A673 (cell line): ENCODE measurements at regions not wholly inside any gene's neighbourhood (a gene's known extent, or its start where the extent isn't known, plus 50 kb on each side); places are given as distances from the start of the nearest gene placed in this dataset.

ENCODE experiments used
- BruUV-seq: library from RNA; stranded (reverse); fragments of 400-500 nt; replicated peaks from 2 replicates; lab custom pipeline; 2021; lab: Mats Ljungman, UMichigan
- CTCF ChIA-PET: fragments of 300-600 bp; sonication (Branson Sonifier 250); formaldehyde crosslinking; loops from one replicate; lab custom pipeline; 2022; ENCODE audit warnings: antibody characterized with exemption; lab: Charles Lee
- POLR2A ChIA-PET: fragments of 300-600 bp; sonication (Branson Sonifier 250); formaldehyde crosslinking; loops from one replicate; lab custom pipeline; 2022; ENCODE audit warnings: antibody characterized with exemption; ENCODE audit not compliant: low non-redundant PET; lab: Charles Lee
- DNase-seq: peaks from one replicate; pipeline ENCODE4 v3.0.0-alpha.2; 2015; ENCODE audit warnings: low spot score
- H3K27ac ChIP-seq: fragments of 200-600 bp; sonication (generic); 2 replicates; pipeline ENCODE4 v1.5.1; 2016; ENCODE audit warnings: mixed run types, low read depth, mild to moderate bottlenecking, mixed read lengths, antibody characterized with exemption, low read length; ENCODE audit not compliant: poor library complexity, severe bottlenecking
- H3K27me3 ChIP-seq: fragments of 200-600 bp; sonication (generic); replicated peaks from 2 replicates; pipeline ENCODE4 v1.6.1; 2017; ENCODE audit warnings: mixed run types, low read depth, mild to moderate bottlenecking, mixed read lengths, antibody characterized with exemption, low read length; ENCODE audit not compliant: insufficient read depth, poor library complexity
- H3K36me3 ChIP-seq: fragments of 200-600 bp; sonication (generic); 2 replicates; pipeline ENCODE4 v1.6.1; 2016; ENCODE audit warnings: mixed run types, mild to moderate bottlenecking, mixed read lengths, antibody characterized with exemption, low read length; ENCODE audit not compliant: insufficient read depth, poor library complexity, severe bottlenecking
- H3K4me1 ChIP-seq: fragments of 200-600 bp; sonication (generic); 2 replicates; pipeline ENCODE4 v1.6.1; 2017; ENCODE audit warnings: mixed run types, mild to moderate bottlenecking, mixed read lengths, antibody characterized with exemption, low read length; ENCODE audit not compliant: insufficient read depth, poor library complexity, severe bottlenecking
- H3K4me3 ChIP-seq: fragments of 200-600 bp; sonication (generic); 2 replicates; pipeline ENCODE4 v1.5.1; 2016; ENCODE audit warnings: low read depth, mixed run types, mild to moderate bottlenecking, mixed read lengths, low read length; ENCODE audit not compliant: poor library complexity, severe bottlenecking
- H3K9me3 ChIP-seq: fragments of 200-600 bp; sonication (generic); 2 replicates; pipeline ENCODE4 v1.6.1; 2016; ENCODE audit warnings: mixed run types, low read depth, mild to moderate bottlenecking, mixed read lengths, antibody characterized with exemption, low read length; ENCODE audit not compliant: poor library complexity, severe bottlenecking
- CTCF ChIP-seq: fragments of 300-800, 200-600 bp; sonication (generic); conservative IDR thresholded peaks from 2 replicates; pipeline ENCODE4 v1.5.1; 2017; ENCODE audit warnings: low read depth, mild to moderate bottlenecking, antibody characterized with exemption, low read length, moderate library complexity, mixed read lengths
- EZH2 ChIP-seq: fragments of 200-600 bp; sonication (generic); IDR thresholded peaks from 2 replicates; pipeline ENCODE4 v1.6.1; 2017; ENCODE audit warnings: borderline replicate concordance, low read depth, mild to moderate bottlenecking, mixed read lengths, antibody characterized with exemption, low read length; ENCODE audit not compliant: poor library complexity, severe bottlenecking
- intact Hi-C: fragments of 100-400 bp; cut with micrococcal nuclease; formaldehyde crosslinking; loops from one replicate; pipeline ENCODE4 v1.10.0; 2022; ENCODE audit not compliant: unreplicated experiment

- BruUV-seq = no TSS peak
- CTCF ChIA-PET = no interaction called here
- intact Hi-C loops = no loop called here
- Histone ChIP-seq H3K27me3 (no peaks in the 10 kb centered on the region), H3K4me1 (peaks cover 10% of the 10 kb centered on the region), H3K36me3 (no peaks in the 10 kb centered on the region), H3K4me3 (no peak overlapping the region), H3K9me3 (no peaks in the 10 kb centered on the region), H3K27ac (no peak overlapping the region)
- no peak for DNase-seq
- TF ChIP-seq CTCF (no peak), EZH2 (no peak)
- POLR2A ChIA-PET = no interaction called here
Measured at GRCh38 chr13:95385373-95385772, 84.1 kb upstream of the ABCC4 start.

GRCh38 chr13:95385798-95386197 is 84.5 kb upstream of the ABCC4 start:
- DNase-seq = no peak
- no TSS peak for BruUV-seq
- H3K4me1 ChIP-seq = peaks cover 8% of the 10 kb centered on the region
- H3K4me3 ChIP-seq = no peak overlapping the region
- no peak overlapping the region for H3K27ac ChIP-seq
- H3K27me3 ChIP-seq = no peaks in the 10 kb centered on the region
- no peaks in the 10 kb centered on the region for H3K9me3 ChIP-seq
- intact Hi-C loops = no loop called here
- POLR2A ChIA-PET = no interaction called here
- no peaks in the 10 kb centered on the region for H3K36me3 ChIP-seq
- TF ChIP-seq CTCF (no peak), EZH2 (no peak)
- CTCF ChIA-PET = no interaction called here

- ChIA-PET CTCF (no interaction called here), POLR2A (no interaction called here)
- BruUV-seq = no TSS peak
- Histone ChIP-seq H3K9me3 (no peaks in the 10 kb centered on the region), H3K4me3 (no peak overlapping the region), H3K4me1 (peaks cover 8% of the 10 kb centered on the region), H3K27ac (no peak overlapping the region), H3K27me3 (no peaks in the 10 kb centered on the region), H3K36me3 (no peaks in the 10 kb centered on the region)
- TF ChIP-seq CTCF (no peak), EZH2 (no peak)
- intact Hi-C loops = no loop called here
- no peak for DNase-seq
Measured at GRCh38 chr13:95386370-95386769, 85.1 kb upstream of the ABCC4 start.
